ENCODE measurements at regions not wholly inside any gene's neighbourhood (a gene's known extent, or its start where the extent isn't known, plus 50 kb on each side); places are given as distances from the start of the nearest gene placed in this dataset.

DNA sequence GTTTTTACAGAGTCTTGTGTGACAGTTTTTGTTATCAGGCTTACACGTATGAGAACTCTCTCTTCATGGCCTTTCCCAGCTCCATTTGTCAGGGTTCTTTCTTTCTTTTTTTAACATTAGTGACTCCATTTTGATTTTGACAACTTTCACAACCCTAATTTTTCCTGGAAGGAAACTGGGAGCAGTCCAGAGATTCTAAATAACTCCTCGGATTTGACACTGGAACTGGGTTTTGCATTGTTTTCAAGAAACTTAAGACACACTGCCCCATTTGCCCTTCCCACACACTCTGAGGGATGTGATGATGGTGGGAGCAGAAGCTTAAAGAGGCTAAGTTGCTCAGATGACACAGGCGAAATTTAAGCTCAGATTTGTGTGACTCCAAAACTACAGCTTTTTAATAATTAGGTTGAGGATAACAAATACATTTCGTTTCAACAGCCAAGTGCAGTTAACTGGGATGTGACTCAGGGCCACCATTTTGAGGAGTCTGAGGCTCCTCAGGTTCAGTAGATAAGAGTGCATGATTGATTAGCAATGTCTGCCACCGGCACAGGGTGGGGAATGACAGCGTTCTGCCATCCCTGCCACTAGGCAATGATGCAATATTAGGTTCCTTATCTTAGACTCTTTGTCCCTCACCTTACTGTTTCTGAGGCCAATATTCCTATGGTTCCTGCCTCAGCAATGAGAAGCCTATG is 95.1 kb upstream of the ATP1A1 start:
- TF ChIP-seq, protein P1, sequence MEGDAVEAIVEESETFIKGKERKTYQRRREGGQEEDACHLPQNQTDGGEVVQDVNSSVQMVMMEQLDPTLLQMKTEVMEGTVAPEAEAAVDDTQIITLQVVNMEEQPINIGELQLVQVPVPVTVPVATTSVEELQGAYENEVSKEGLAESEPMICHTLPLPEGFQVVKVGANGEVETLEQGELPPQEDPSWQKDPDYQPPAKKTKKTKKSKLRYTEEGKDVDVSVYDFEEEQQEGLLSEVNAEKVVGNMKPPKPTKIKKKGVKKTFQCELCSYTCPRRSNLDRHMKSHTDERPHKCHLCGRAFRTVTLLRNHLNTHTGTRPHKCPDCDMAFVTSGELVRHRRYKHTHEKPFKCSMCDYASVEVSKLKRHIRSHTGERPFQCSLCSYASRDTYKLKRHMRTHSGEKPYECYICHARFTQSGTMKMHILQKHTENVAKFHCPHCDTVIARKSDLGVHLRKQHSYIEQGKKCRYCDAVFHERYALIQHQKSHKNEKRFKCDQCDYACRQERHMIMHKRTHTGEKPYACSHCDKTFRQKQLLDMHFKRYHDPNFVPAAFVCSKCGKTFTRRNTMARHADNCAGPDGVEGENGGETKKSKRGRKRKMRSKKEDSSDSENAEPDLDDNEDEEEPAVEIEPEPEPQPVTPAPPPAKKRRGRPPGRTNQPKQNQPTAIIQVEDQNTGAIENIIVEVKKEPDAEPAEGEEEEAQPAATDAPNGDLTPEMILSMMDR (conservative IDR thresholded peaks at IDR 0.05; ENCODE audit: low read depth, low read length), result no peak
- TF ChIP-seq, protein P2, sequence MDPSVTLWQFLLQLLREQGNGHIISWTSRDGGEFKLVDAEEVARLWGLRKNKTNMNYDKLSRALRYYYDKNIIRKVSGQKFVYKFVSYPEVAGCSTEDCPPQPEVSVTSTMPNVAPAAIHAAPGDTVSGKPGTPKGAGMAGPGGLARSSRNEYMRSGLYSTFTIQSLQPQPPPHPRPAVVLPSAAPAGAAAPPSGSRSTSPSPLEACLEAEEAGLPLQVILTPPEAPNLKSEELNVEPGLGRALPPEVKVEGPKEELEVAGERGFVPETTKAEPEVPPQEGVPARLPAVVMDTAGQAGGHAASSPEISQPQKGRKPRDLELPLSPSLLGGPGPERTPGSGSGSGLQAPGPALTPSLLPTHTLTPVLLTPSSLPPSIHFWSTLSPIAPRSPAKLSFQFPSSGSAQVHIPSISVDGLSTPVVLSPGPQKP (IDR thresholded peaks at IDR 0.05; ENCODE audit: borderline replicate concordance, low read depth, low read length), result no peak
- no peak for TF ChIP-seq MAFK (IDR thresholded peaks at IDR 0.05; ENCODE audit: low read depth, low read length)
- TF ChIP-seq SMC3 (IDR thresholded peaks at IDR 0.05; ENCODE audit: low read depth, low read length), result no peak
- TF ChIP-seq POLR2A (IDR thresholded peaks at IDR 0.05; ENCODE audit: low read depth, low read length), result no peak
- no peak for TF ChIP-seq CHD1 (IDR thresholded peaks at IDR 0.05; ENCODE audit: low read depth, low read length)
- no peak for TF ChIP-seq MXI1 (IDR thresholded peaks at IDR 0.05; ENCODE audit: borderline replicate concordance, low read depth, low read length)
- no peak for TF ChIP-seq USF2 (IDR thresholded peaks at IDR 0.05; ENCODE audit: low read depth, low read length)
- no peak for TF ChIP-seq BHLHE40 (IDR thresholded peaks at IDR 0.05; ENCODE audit: low read depth, low read length)
- TF ChIP-seq RCOR1 (IDR thresholded peaks at IDR 0.05; ENCODE audit: insufficient replicate concordance, low read length), result no peak
- TF ChIP-seq MAZ (IDR thresholded peaks at IDR 0.05; ENCODE audit: borderline replicate concordance, low read depth, low read length), result no peak
- TF ChIP-seq FOS (IDR thresholded peaks at IDR 0.05; ENCODE audit: low read depth, low read length), result no peak
